ENCODE measurements at regions not wholly inside any gene's neighbourhood (a gene's known extent, or its start where the extent isn't known, plus 50 kb on each side); places are given as distances from the start of the nearest gene placed in this dataset.
"Not testable (repeated sequence)": the region's sequence is repeated elsewhere in the genome, so short reads cannot be mapped to it uniquely, and the experiment has no call there.

- Histone ChIP-seq H3K4me1 (ENCODE audit: insufficient read depth) (no peaks in the 10 kb centered on the region), H3K27ac (no peak overlapping the region), H2AFZ (no peak overlapping the region), H3K27me3 (replicated peaks; ENCODE audit: insufficient read depth) (peaks cover 6% of the 10 kb centered on the region), H3K9me2 (ENCODE audit: insufficient read depth) (no peaks in the 10 kb centered on the region), H3K9ac (no peak overlapping the region), H3F3A (ENCODE audit: insufficient read depth) (no peaks in the 10 kb centered on the region), H3K4me2 (ENCODE audit: unreplicated experiment) (no peak overlapping the region), H3K36me3 (ENCODE audit: low read depth) (no peaks in the 10 kb centered on the region), H4K20me1 (ENCODE audit: insufficient read depth) (no peaks in the 10 kb centered on the region), H3K4me3 (no peak overlapping the region), H3K79me2 (ENCODE audit: insufficient read depth) (no peaks in the 10 kb centered on the region), H3K9me3 (ENCODE audit: low read depth) (no peaks in the 10 kb centered on the region)
- DNase-seq, result peak; percentile 89
- in situ Hi-C loops (cut with MboI), result no loop called here
- WGBS, 2 experiments (ENCODE audit: low coverage in 1 of 2, low lambda C conversion rate in 2 of 2, missing lambda C conversion rate in 2 of 2), result 31 to 44% methylated on average over 11 to 12 of the region's 12 CpGs
- TF ChIP-seq EZH2phosphoT487 (IDR thresholded peaks at IDR 0.05; ENCODE audit: insufficient read depth, low read depth) (no peak), EZH2 (IDR thresholded peaks at IDR 0.05; ENCODE audit: insufficient read depth, poor library complexity, severe bottlenecking) (no peak)
Observed at GRCh38 chr11:33987975-33988580, 63.5 kb upstream of the CAPRIN1 start.

GRCh38 chr11:33987545-33987944, 64.0 kb upstream of the CAPRIN1 start:
- WGBS, 2 experiments (ENCODE audit: low coverage in 1 of 2, low lambda C conversion rate in 2 of 2, missing lambda C conversion rate in 2 of 2), result 67 to 74% methylated on average over 3 of the region's 3 CpGs
- no peak for DNase-seq
- Histone ChIP-seq H3K9me2 (ENCODE audit: insufficient read depth) (no peaks in the 10 kb centered on the region), H3K4me3 (no peak overlapping the region), H2AFZ (no peak overlapping the region), H3K36me3 (ENCODE audit: low read depth) (no peaks in the 10 kb centered on the region), H3K9me3 (ENCODE audit: low read depth) (no peaks in the 10 kb centered on the region), H3K79me2 (ENCODE audit: insufficient read depth) (no peaks in the 10 kb centered on the region), H3K27ac (no peak overlapping the region), H4K20me1 (ENCODE audit: insufficient read depth) (no peaks in the 10 kb centered on the region), H3K27me3 (replicated peaks; ENCODE audit: insufficient read depth) (peaks cover 11% of the 10 kb centered on the region), H3F3A (ENCODE audit: insufficient read depth) (no peaks in the 10 kb centered on the region), H3K4me2 (ENCODE audit: unreplicated experiment) (no peak overlapping the region), H3K4me1 (ENCODE audit: insufficient read depth) (no peaks in the 10 kb centered on the region), H3K9ac (no peak overlapping the region)
- no peak for TF ChIP-seq EZH2phosphoT487 (IDR thresholded peaks at IDR 0.05; ENCODE audit: insufficient read depth, low read depth)
- no peak for TF ChIP-seq EZH2 (IDR thresholded peaks at IDR 0.05; ENCODE audit: insufficient read depth, poor library complexity, severe bottlenecking)
- in situ Hi-C loops (cut with MboI), result no loop called here

- H3K9me2 ChIP-seq (ENCODE audit: insufficient read depth); DNase-seq; H4K20me1 ChIP-seq (ENCODE audit: insufficient read depth); in situ Hi-C loops (cut with MboI); H3F3A ChIP-seq (ENCODE audit: insufficient read depth); H3K4me3 ChIP-seq; H3K4me1 ChIP-seq (ENCODE audit: insufficient read depth); H3K79me2 ChIP-seq (ENCODE audit: insufficient read depth); H3K36me3 ChIP-seq (ENCODE audit: low read depth); H3K9ac ChIP-seq; H3K9me3 ChIP-seq (ENCODE audit: low read depth); H3K27ac ChIP-seq; H2AFZ ChIP-seq; H3K4me2 ChIP-seq (ENCODE audit: unreplicated experiment): not testable (repeated sequence)
- 73 to 80% methylated on average over 11 to 12 of the region's 12 CpGs for WGBS, 2 experiments (ENCODE audit: low coverage in 1 of 2, low lambda C conversion rate in 2 of 2, missing lambda C conversion rate in 2 of 2)
- H3K27me3 ChIP-seq (replicated peaks; ENCODE audit: insufficient read depth), result peaks cover 11% of the 10 kb centered on the region
Observed at GRCh38 chr11:33986597-33987501, 64.7 kb upstream of the CAPRIN1 start.

- no peaks in the 10 kb centered on the region for H3K9me3 ChIP-seq (ENCODE audit: low read depth)
- no peaks in the 10 kb centered on the region for H3F3A ChIP-seq (ENCODE audit: insufficient read depth)
- WGBS, 2 experiments (ENCODE audit: low coverage in 1 of 2, low lambda C conversion rate in 2 of 2, missing lambda C conversion rate in 2 of 2), result 44 to 45% methylated on average over 5 of the region's 5 CpGs
- in situ Hi-C loops (cut with MboI), result no loop called here
- H3K9ac ChIP-seq, result no peak overlapping the region
- no peaks in the 10 kb centered on the region for H3K79me2 ChIP-seq (ENCODE audit: insufficient read depth)
- H4K20me1 ChIP-seq (ENCODE audit: insufficient read depth), result no peaks in the 10 kb centered on the region
- no peaks in the 10 kb centered on the region for H3K9me2 ChIP-seq (ENCODE audit: insufficient read depth)
- no peak overlapping the region for H3K27ac ChIP-seq
- peak; percentile 36 for DNase-seq
- TF ChIP-seq EZH2phosphoT487 (IDR thresholded peaks at IDR 0.05; ENCODE audit: insufficient read depth, low read depth), result no peak
- H2AFZ ChIP-seq, result no peak overlapping the region
- peaks cover 18% of the 10 kb centered on the region for H3K27me3 ChIP-seq (replicated peaks; ENCODE audit: insufficient read depth)
- H3K4me1 ChIP-seq (ENCODE audit: insufficient read depth), result no peaks in the 10 kb centered on the region
- no peak overlapping the region for H3K4me2 ChIP-seq (ENCODE audit: unreplicated experiment)
- no peaks in the 10 kb centered on the region for H3K36me3 ChIP-seq (ENCODE audit: low read depth)
- H3K4me3 ChIP-seq, result no peak overlapping the region
Observed at GRCh38 chr11:33984682-33985389, 66.7 kb upstream of the CAPRIN1 start.
